Hindlimb muscle (tissue), 1 donor: ENCODE measurements at regions not wholly inside any gene's neighbourhood (a gene's known extent, or its start where the extent isn't known, plus 50 kb on each side); places are given as distances from the start of the nearest gene placed in this dataset.
"Not testable (repeated sequence)": the region's sequence is repeated elsewhere in the genome, so short reads cannot be mapped to it uniquely, and the experiment has no call there.

Experiments used
- DNase-seq: peaks from one replicate; pipeline ENCODE4 v3.0.0-alpha.2; 2013

DNA sequence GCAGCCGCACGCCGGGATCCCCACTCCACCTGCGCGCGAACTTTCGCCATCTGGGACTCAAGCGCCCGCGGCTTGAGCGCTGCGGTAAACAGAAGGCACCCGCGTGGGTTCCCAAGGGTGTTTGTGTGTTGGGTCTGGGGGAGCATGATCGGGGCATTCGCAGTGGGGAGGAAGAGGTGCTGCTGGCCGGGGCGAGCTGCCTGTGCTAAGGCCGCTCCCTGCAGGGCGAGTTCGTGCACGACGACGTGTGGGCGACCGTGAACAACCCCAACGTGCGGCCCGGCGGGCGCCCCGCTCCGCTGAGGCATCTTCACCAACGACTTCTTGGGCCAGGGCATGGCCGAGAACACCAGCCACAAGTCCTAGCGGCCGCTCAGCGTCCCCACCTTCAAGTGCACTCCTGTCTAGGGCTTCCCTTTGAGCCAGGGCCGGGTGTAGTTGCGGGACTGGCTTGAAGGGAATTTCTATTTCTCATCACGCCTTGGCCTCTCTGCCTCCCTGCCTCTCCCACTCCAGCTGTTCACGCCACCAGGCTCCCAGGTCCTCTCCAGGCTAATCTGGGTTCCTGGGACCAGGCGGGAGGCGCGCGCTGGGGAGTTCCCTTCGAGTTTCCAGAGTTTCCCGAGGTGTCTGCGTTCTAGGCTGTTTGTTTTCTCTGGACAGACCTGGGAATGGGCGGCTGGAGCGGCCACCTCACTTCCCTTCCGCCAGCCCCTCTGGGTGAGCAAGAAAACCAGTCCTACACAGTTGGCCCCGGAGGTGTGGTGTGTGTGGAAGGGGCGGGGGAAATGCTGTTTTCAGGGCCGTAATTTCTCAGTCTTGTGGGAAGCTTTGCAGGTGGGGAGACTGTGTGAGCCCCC is 417.8 kb upstream of the TMTC1 start:
- no peak for DNase-seq

DNA sequence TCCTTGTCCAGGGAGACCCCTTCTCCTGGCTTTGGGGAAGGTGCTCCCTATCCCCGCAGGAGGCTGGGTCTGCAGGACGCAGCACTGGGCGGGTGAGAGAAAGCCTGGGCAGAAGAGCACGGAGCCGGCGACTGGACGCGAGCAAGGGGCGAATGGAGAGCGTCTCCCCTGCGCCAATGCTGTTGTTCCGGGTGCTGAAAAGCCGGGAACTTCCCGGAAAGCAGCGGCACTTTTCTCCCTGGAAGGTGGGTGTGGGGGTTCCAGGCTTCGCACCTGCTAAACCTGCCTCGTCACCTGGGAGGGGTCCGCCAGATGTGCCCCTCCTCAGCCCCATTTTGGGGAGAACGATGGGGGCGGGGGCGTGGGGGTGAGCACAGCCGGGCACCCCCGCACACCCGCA is 417.1 kb upstream of the TMTC1 start:
- DNase-seq: no peak

- no peak for DNase-seq
Observed at GRCh38 chr12:30197392-30198057, 413.8 kb upstream of the TMTC1 start.

GRCh38 chr12:30191696-30192455 is 408.1 kb upstream of the TMTC1 start:
- DNase-seq: no peak

GRCh38 chr12:30188602-30189326 is 405.0 kb upstream of the TMTC1 start:
- peak; percentile 26 for DNase-seq

DNA sequence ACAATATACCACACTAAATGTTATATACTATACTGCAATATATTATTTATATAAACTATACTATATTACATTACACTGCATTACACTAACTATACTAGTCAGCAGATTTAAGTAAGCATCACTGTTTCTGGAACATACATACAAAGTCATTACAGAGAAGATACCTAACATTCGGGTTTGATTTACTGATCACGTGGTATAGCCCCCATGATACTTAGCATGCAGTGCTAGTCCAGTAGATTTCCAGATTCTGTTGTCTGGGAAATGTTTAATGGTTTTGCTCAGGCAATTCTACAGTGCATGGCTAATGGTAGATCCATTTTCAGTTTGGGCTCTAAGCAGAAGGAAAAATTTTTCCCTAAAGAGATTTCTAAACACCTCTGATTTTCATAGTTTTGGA is 403.7 kb upstream of the TMTC1 start:
- no peak for DNase-seq

DNA sequence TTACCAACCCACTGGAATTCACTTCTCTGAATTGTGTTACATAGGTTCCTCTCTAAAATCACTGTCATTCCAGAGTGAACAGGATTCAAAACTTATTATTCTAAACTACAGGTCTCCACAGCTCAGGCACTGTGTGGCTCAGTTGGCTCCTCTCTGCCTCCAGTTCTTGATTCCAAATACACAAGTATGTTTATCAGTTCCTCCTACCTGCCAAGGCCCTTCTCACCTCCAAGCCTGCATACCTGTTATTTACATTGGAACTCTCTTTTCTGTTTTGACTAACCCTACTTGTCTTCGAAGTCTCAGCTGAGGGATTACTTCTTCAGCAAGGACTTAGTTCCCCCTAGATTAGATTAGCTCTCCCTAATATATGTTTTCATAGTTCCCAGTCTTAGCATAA is 397.6 kb upstream of the TMTC1 start:
- DNase-seq: no peak

DNA sequence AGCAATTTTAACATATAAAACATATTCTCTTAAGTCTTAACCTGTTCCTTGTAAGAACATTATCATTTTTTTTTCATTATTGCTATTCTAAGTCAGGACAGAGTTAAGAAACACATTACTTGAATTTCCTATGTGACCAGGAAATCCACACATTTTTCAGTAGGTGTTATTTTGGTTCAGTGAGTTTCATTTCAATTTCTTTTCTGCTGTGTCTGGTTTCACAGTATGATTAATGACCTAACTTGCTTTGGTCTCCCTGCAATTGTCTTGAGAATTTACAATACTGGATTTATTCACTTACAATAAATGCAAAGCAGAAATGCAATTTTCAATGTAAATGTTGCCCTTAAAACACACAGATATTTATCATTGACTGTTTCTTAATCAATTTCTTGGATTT is 396.9 kb upstream of the TMTC1 start:
- no peak for DNase-seq

GRCh38 chr12:30178916-30179315 is 395.2 kb upstream of the TMTC1 start:
- no peak for DNase-seq

DNA sequence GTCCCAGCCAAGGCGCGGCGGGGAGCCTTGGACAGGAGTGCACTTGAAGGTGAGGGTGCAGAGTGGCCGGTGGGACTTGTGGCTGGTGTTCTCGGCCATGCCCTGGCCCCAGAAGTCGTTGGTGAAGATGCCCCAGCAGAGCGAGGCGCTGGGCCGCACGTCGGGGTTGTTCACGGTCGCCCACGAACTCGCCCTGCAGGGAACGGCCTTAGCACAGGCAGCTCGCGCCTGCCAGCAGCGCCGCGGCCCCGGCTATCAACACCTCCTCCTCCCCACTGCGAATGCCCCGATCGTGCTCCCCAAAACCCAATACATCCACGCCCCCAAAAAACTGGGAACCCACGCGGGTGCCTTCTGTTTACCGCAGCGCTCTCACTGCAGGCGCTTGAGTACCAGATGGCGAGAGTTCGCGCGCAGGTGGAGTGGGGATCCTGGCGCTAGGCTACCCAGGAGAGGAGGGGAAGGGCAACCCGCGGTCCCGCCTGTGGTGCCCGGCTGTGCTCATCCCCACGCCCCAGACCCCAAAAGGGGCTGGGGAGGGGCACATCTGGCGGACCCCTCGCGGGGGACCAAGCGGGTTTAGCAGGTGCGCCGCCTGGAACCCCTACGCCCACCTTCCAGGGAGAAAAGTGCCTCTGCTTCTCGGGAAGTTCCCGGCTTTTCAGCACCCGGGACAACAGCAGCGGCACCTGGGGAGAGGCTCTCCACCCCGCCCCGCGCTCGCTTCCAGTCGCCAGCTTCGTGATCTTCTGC is 386.3 kb upstream of the TMTC1 start:
- no peak for DNase-seq

DNA sequence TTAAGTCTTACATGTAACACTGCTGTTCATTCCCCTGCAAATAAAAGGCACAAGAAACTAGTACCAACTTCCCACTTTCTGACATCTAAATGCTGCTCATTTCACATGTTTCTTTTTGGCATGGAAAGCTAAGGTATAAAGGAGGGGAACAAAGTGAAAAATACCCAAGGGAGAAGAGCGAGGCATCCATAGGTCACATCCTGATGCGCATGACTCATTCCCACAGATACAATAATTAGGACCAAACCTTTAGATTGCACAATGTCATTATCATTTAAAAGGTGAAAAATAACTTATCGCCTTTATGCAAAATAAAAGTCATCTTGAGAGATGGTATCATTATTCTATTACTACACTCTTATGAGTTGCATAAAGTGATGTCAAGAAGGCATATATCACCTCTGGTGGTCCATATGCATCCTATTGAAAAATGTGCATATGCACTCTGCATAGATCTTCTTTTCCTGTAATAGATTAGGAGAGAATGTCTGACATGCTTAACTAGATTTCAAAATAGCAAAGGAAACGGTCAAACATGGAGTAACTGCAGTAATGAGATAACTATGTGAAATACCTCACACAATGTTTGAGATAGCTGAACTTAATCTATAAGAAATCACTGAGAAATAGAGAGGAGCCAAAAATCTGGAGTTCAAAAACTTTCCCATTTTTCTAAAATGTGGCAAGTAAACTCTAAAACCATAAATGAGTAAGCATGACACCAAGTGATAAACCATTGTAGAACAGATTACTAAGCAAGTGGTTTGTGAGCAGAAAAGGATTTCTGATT is 382.5 kb upstream of the TMTC1 start:
- no peak for DNase-seq

GRCh38 chr12:30164382-30165318 is 380.9 kb upstream of the TMTC1 start:
- no peak for DNase-seq

DNA sequence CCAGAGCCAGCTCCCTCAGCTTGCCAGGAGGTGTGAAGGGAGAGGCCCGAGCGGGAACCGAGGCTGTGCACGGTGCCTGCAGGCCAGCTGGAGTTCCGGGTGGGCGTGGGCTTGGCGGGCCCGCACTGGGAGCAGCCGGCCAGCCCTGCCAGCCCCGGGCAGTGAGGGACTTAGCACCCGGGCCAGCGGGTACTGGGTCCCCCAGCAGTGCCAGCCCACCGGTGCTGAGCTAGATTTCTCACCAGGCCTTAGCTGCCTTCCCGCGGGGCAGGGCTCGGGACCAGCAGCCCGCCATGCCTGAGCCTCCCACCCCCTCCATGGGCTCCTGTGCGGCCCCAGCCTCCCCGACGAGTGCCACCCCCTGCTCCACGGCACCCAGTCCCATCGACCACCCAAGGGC is 373.1 kb upstream of the TMTC1 start:
- not testable (repeated sequence) for DNase-seq

DNA sequence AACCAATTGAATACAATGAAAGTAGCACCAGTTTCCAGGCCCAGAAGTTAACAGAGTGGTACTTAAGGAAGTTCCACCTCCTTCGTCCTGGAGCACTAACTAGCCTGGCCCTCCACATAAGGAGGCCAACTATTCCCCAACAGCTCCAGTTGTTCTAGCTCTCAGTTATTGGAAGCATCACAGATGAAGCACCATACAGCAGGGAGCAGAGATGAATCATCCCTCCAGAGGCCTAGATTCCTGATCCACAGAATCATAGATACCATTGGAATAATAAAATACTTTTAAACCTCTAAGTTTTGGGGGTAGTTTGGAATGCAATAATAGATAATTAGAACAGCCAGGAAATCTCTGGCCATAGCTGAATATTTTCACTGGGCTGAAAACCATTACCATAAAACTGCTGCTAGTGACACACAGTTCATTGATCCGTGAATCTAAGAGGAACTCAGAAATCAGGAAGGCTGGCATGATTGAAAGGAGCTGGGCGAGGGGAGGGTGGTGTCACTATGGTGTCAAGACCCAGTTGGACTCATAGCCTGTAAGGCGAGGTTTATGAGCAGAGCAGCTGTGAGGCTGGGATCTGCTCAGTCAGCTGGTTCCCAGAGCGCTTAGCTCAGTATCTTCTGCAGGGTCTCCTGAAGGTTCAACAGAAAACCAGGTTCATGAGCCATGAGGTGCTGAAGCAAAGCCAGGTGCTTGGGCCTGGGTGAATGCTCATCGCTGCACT is 371.4 kb upstream of the TMTC1 start:
- no peak for DNase-seq

GRCh38 chr12:30153981-30154380 is 370.2 kb upstream of the TMTC1 start:
- no peak for DNase-seq

- DNase-seq: no peak
Observed at GRCh38 chr12:30152705-30153104, 369.0 kb upstream of the TMTC1 start.

- DNase-seq: no peak
Observed at GRCh38 chr12:30151831-30152230, 368.1 kb upstream of the TMTC1 start.

- DNase-seq: no peak
Observed at GRCh38 chr12:30146561-30146960, 362.8 kb upstream of the TMTC1 start.

DNA sequence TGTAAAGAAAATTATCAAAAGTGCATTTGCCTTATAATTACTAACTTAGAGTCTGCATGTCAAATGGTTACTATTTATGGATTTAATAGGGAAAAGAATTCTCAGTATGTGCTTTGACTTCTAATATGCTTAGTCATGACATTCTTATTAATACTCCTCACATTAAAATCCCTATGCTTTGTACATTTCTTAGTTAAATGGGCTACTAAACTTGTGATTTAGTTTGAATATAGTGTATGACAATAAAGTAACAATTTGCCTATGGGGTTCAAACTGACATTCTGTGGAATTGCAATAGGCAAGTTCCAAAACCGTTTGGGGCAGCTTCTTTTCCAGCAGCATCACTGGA is 361.9 kb upstream of the TMTC1 start:
- no peak for DNase-seq
